Transverse colon (tissue), 4 donors: ENCODE measurements at regions not wholly inside any gene's neighbourhood (a gene's known extent, or its start where the extent isn't known, plus 50 kb on each side); places are given as distances from the start of the nearest gene placed in this dataset.

ENCODE experiments used
- DNase-seq: peaks from one replicate; pipeline ENCODE4 v3.0.0-alpha.2; 2019
- H3K27ac ChIP-seq, 4 donors: fragments of 200-600 bp; sonication (generic); 2 replicates each; pipeline ENCODE4 v1.5.1; 2016 to 2018; ENCODE audit warnings: inconsistent platforms in 4 of 4
- H3K27me3 ChIP-seq: fragments of 200-600 bp; sonication (generic); 2 replicates; pipeline ENCODE4 v1.5.1; 2017; ENCODE audit warnings: inconsistent platforms
- H3K36me3 ChIP-seq, 4 donors: fragments of 200-600 bp; sonication (generic); 2 replicates each; pipeline ENCODE4 v1.5.1; 2017 to 2019; ENCODE audit warnings: inconsistent platforms in 4 of 4
- H3K4me1 ChIP-seq, 4 donors: fragments of 200-600 bp; sonication (generic); 2 replicates each; pipeline ENCODE4 v1.5.1; 2017 to 2020; ENCODE audit warnings: inconsistent platforms in 4 of 4
- H3K4me3 ChIP-seq, 4 donors: fragments of 200-600 bp; sonication (generic); 1 replicate in 1 of 4; 2 replicates in 3 of 4; pipeline versions ENCODE4 v1.5.1 to v1.6.1; 2017 to 2019; ENCODE audit warnings: inconsistent platforms in 4 of 4
- H3K9me3 ChIP-seq, 2 donors: fragments of 200-600 bp; sonication (generic); 2 replicates each; pipeline ENCODE4 v1.5.1; 2017 to 2019; ENCODE audit warnings: inconsistent platforms in 2 of 2
- EP300 ChIP-seq: sonication (generic); formaldehyde crosslinking; IDR thresholded peaks from one replicate; pipeline ENCODE4 v1.6.1; 2017; ENCODE audit warnings: antibody characterized with exemption, low read depth
- POLR2A ChIP-seq: fragments of 450-650 bp; IDR thresholded peaks from one replicate; pipeline ENCODE4 v1.6.1; 2016; ENCODE audit warnings: antibody characterized with exemption, mild to moderate bottlenecking, moderate library complexity
- POLR2AphosphoS5 ChIP-seq, 3 donors: sonication (generic); formaldehyde crosslinking; IDR thresholded peaks; one replicate each; pipeline ENCODE4 v1.6.1; 2016; ENCODE audit warnings: antibody characterized with exemption in 3 of 3
- WGBS, 2 donors: methylation state at CpG; one replicate each; pipeline ENCODE4 v1.1.5; 2018; ENCODE audit warnings: low coverage in 1 of 2; 5-methylcytosine and 5-hydroxymethylcytosine counted together
- in situ Hi-C, 4 donors: fragments of 200-750 bp; cut with MboI; loops; one replicate each; pipeline versions ENCODE4 v1.15.0 to v1.15.1; 2017; ENCODE audit warnings: low sequenced_read_pairs in 3 of 4, low pct_ligation_motif_present in 1 of 4, low pct_unique_long_range_greater_than_20kb in 1 of 4
- intact Hi-C: fragments of 100-400 bp; cut with DNase I; formaldehyde crosslinking; loops from one replicate; pipeline ENCODE4 v1.15.1; 2023; ENCODE audit warnings: low total_unique reads
- TF ChIP-seq, protein P1 (sequence below), 5 experiments: fragments of 200-600 bp in 3 of 5; fragments of 450-650 bp in 2 of 5; sonication (generic) in 3 of 5; IDR thresholded peaks; 1 replicate in 2 of 5; 2 replicates in 3 of 5; pipeline ENCODE4 v1.5.1; 2016 to 2017; ENCODE audit warnings: antibody characterized with exemption in 5 of 5, inconsistent platforms in 3 of 5, mild to moderate bottlenecking in 2 of 5, moderate library complexity in 1 of 5

DNA sequence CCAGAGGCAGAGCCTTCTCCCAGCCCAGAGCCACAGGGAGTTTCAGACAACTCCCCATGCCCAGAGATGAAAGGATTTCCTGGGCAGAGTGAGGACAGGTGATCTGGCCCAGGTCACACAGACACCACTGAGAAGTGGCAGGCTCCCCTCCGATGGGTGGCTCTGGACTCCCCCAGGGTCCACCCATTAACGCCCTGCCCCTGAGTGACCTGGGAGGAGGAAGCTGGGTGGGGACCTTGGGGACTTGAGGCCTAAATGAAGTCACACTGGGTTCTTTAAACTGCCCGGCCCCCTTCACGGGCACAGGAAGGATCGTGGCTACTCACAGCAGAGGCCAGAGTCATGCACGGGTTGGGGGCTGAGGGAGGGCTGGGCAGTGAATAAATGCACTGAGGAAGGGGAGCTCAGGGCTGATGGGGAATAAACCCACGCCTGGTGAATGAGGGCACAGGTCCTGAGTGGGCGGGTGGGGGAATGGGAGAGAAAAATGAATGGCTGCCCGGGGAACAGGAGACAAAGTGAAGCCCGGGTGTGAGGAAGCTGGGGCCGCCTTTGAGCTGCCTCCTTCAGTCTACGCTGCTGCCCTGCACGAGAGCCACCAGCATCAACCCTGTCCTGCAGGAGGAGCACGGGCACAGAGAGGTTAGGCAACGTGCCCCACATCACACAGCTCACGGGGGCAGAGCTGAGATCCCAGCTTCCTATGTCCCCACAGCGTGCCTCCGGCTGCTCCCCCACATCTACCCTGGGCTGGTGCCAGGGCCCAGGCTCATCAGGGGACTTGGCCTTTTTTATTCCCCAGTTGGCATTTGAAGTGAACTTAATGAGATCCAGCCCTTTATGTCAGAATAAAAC lies 404.3 kb downstream of the MATN1 start:
- H3K27ac ChIP-seq, result no peak overlapping the region
- in situ Hi-C loops, result no loop called here
- H3K27me3 ChIP-seq, result peaks cover 32% of the 10 kb centered on the region
- no peaks in the 10 kb centered on the region for H3K9me3 ChIP-seq
- WGBS, 2 donors, result 66% methylated on average over 18 of the region's 18 CpGs; no CpG with 5 or more reads in 1 of the 2 donors
- no peak overlapping the region for H3K4me3 ChIP-seq
- no peak for DNase-seq
- TF ChIP-seq EP300, result no peak
- intact Hi-C loops, result no loop called here
- H3K4me1 ChIP-seq, result no peaks in the 10 kb centered on the region
- no peaks in the 10 kb centered on the region for H3K36me3 ChIP-seq

DNA sequence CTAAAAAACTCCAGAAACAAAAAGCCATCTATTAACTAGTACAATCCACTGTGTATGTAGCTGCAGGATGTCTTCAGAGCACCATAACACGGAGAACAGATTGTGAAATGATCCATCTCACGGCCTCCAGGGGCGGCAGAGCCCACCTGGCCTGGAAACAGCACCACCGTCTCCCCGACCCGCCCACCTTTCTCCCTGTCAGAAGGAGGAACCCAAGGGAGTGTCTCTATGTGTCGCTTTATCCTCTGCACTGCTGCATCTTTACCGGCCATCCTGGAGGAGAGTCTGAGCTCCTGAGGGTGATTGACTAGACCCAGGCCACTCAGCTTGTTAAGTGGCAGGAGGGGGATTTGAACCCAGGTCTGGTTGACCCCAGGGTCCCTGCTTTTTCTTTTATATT lies 405.0 kb downstream of the MATN1 start:
- peaks cover 32% of the 10 kb centered on the region for H3K27me3 ChIP-seq

DNA sequence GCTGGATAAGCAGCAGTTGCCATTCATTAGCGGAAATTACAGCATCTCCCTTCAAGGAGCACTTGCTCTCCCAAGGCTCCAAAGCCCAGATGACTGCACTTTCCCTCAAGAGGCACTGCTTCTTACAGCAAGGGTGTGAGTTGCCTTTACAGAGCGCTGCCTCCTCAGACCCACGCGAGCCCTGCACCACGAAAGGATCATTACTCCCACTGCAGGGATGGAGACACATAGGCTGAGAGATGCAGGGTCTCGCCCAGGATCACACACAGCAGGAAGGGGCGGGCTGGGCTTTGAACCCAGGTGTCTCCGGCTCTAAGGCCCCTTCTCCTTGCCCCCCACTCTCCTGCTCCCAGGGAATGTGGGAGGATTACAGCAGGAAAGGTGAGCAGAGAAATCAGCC lies 405.5 kb downstream of the MATN1 start:
- intact Hi-C loops (no loop called here), in situ Hi-C loops (no loop called here)
- H3K4me3 ChIP-seq, result no peak overlapping the region
- H3K4me1 ChIP-seq, result no peaks in the 10 kb centered on the region
- DNase-seq, result no peak
- H3K36me3 ChIP-seq, result no peaks in the 10 kb centered on the region
- no peak overlapping the region for H3K27ac ChIP-seq
- no peaks in the 10 kb centered on the region for H3K9me3 ChIP-seq
- H3K27me3 ChIP-seq, result peaks cover 32% of the 10 kb centered on the region
- no peak for TF ChIP-seq POLR2A
- TF ChIP-seq POLR2AphosphoS5 (IDR thresholded peaks at IDR 0.05), result no peak
- no peak for TF ChIP-seq EP300
- TF ChIP-seq, protein P1, sequence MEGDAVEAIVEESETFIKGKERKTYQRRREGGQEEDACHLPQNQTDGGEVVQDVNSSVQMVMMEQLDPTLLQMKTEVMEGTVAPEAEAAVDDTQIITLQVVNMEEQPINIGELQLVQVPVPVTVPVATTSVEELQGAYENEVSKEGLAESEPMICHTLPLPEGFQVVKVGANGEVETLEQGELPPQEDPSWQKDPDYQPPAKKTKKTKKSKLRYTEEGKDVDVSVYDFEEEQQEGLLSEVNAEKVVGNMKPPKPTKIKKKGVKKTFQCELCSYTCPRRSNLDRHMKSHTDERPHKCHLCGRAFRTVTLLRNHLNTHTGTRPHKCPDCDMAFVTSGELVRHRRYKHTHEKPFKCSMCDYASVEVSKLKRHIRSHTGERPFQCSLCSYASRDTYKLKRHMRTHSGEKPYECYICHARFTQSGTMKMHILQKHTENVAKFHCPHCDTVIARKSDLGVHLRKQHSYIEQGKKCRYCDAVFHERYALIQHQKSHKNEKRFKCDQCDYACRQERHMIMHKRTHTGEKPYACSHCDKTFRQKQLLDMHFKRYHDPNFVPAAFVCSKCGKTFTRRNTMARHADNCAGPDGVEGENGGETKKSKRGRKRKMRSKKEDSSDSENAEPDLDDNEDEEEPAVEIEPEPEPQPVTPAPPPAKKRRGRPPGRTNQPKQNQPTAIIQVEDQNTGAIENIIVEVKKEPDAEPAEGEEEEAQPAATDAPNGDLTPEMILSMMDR (IDR thresholded peaks at IDR 0.05), result no peak
- 76% methylated on average over 8 of the region's 8 CpGs; no CpG with 5 or more reads in 1 of the 2 donors for WGBS, 2 donors

More for the DNA sequence above, 405.0 kb downstream of the MATN1 start:
- in situ Hi-C loops, result no loop called here
- Histone ChIP-seq H3K4me1 (no peaks in the 10 kb centered on the region), H3K27ac (no peak overlapping the region), H3K9me3 (no peaks in the 10 kb centered on the region), H3K4me3 (no peak overlapping the region), H3K36me3 (no peaks in the 10 kb centered on the region)
- no peak for TF ChIP-seq POLR2AphosphoS5 (IDR thresholded peaks at IDR 0.05)
- TF ChIP-seq POLR2A, result no peak
- TF ChIP-seq, protein P1 (IDR thresholded peaks at IDR 0.05), result no peak
- no peak for TF ChIP-seq EP300
- 31% methylated on average over 8 of the region's 8 CpGs; no CpG with 5 or more reads in 1 of the 2 donors for WGBS, 2 donors
- intact Hi-C loops, result no loop called here
- no peak for DNase-seq

DNA sequence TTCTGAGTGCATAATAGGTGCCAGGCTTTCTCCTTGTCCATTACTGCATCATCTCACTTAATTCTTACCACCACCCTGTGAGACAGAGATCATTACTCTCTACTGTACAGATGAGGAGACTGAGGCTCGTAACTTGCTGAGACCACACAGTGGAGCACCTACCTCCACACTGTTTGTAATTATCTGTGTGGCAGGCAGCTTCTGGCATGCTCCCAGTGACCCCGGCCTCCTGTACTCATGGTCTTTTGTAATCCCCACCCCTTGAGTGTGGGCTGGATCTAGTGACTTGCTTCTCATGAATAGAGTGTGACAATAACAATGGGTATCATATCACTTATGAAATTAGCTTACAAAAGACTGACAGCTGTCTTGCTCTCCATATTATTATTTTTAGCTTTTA lies 407.3 kb downstream of the MATN1 start:
- Histone ChIP-seq H3K9me3 (no peaks in the 10 kb centered on the region), H3K27ac (no peak overlapping the region), H3K36me3 (no peaks in the 10 kb centered on the region), H3K4me3 (no peak overlapping the region), H3K27me3 (peaks cover 32% of the 10 kb centered on the region), H3K4me1 (no peaks in the 10 kb centered on the region)
- DNase-seq, result no peak
- in situ Hi-C loops, result no loop called here
- WGBS, 2 donors, result 73% methylated on average over 2 of the region's 2 CpGs; no CpG with 5 or more reads in 1 of the 2 donors
- intact Hi-C loops, result no loop called here
- no peak for TF ChIP-seq EP300
- TF ChIP-seq, protein P1 (IDR thresholded peaks at IDR 0.05), result no peak
- no peak for TF ChIP-seq POLR2A
- no peak for TF ChIP-seq POLR2AphosphoS5 (IDR thresholded peaks at IDR 0.05)
